HCT116 (cell line): ENCODE measurements at regions not wholly inside any gene's neighbourhood (a gene's known extent, or its start where the extent isn't known, plus 50 kb on each side); places are given as distances from the start of the nearest gene placed in this dataset.

Source experiments
- ATAC-seq: fragments of 200-7000 bp; cut with Tn5 transposase; 2 replicates; pipeline ENCODE4 v1.9.1; 2020; ENCODE audit warnings: mild to moderate bottlenecking, moderate library complexity
- BruUV-seq: library from RNA; stranded (reverse); fragments of 400-500 nt; replicated peaks from 2 replicates; lab custom pipeline; 2021; lab: Mats Ljungman, UMichigan
- CTCF ChIA-PET: fragments of 300-600 bp; sonication (Branson Sonifier 250); formaldehyde crosslinking; loops from one replicate; lab custom pipeline; 2021; ENCODE audit warnings: antibody characterized with exemption; lab: Charles Lee
- POLR2A ChIA-PET: fragments of 300-600, 350-600 bp; sonication (Branson Sonifier 250); formaldehyde crosslinking; loops from one replicate; lab custom pipeline; 2021; ENCODE audit warnings: antibody characterized with exemption; lab: Charles Lee
- RAD21 ChIA-PET, 2 experiments: fragments of 300-600 bp; sonication (Branson Sonifier 250); formaldehyde crosslinking; loops; one replicate each; lab custom pipeline; 2023; ENCODE audit warnings: low total read pairs in 2 of 2; ENCODE audit not compliant: uncharacterized antibody in 2 of 2, unreplicated experiment in 2 of 2, low non-redundant PET in 1 of 2; lab: Charles Lee
- DNase-seq: peaks from one replicate; pipeline ENCODE4 v3.0.0-alpha.2; 2010; ENCODE audit warnings: low read depth, low spot score
- H2AFZ ChIP-seq: fragments of 200-600 bp; shearing (Covaris generic), sonication (generic); 2 replicates; pipeline ENCODE4 v1.6.1; 2017; ENCODE audit warnings: low read depth, mixed run types, mixed read lengths, antibody characterized with exemption, low read length; ENCODE audit not compliant: poor library complexity, severe bottlenecking
- H3K27ac ChIP-seq: 2 replicates; pipeline ENCODE4 v1.5.1; 2012; ENCODE audit warnings: low read depth, low read length
- H3K27me3 ChIP-seq: fragments of 200-600 bp; sonication (generic); 2 replicates; pipeline ENCODE4 v1.6.1; 2016; ENCODE audit warnings: mixed run types, low read length, mixed read lengths; ENCODE audit not compliant: insufficient read depth
- H3K36me3 ChIP-seq, 2 experiments: fragments of 200-500 bp in 1 of 2; fragments of 200-600 bp in 1 of 2; sonication (Bioruptor generic) in 1 of 2; sonication (generic) in 1 of 2; 2 replicates each; pipeline versions ENCODE4 v1.5.1 to v1.6.1; 2014 to 2016; ENCODE audit warnings: low read length in 2 of 2, inconsistent platforms in 1 of 2, mixed read lengths in 1 of 2, mixed run types in 1 of 2; ENCODE audit not compliant: insufficient read depth in 2 of 2, control insufficient read depth in 1 of 2
- H3K4me1 ChIP-seq, 2 experiments: fragments of 200-600 bp in 1 of 2; sonication (generic) in 1 of 2; 2 replicates each; pipeline versions ENCODE4 v1.5.1 to v1.6.1; 2012 to 2017; ENCODE audit warnings: low read length in 2 of 2, inconsistent platforms in 1 of 2, mild to moderate bottlenecking in 1 of 2, mixed read lengths in 1 of 2, mixed run types in 1 of 2, moderate library complexity in 1 of 2; ENCODE audit not compliant: insufficient read depth in 2 of 2, control insufficient read depth in 1 of 2
- H3K4me2 ChIP-seq: fragments of 200-600 bp; sonication (generic); 2 replicates; pipeline ENCODE4 v1.6.1; 2017; ENCODE audit warnings: mixed run types, low read length, mixed read lengths
- H3K4me3 ChIP-seq, 2 experiments: fragments of 200-600 bp in 1 of 2; sonication (generic) in 1 of 2; replicated peaks in 1 of 2; 2 replicates each; pipeline ENCODE4 v1.5.1; 2011 to 2016; ENCODE audit warnings: low read length in 2 of 2, control low read depth in 1 of 2, low read depth in 1 of 2, mild to moderate bottlenecking in 1 of 2, mixed read lengths in 1 of 2, mixed run types in 1 of 2
- H3K79me2 ChIP-seq: fragments of 200-600 bp; sonication (generic); 2 replicates; pipeline ENCODE4 v1.6.1; 2017; ENCODE audit warnings: mild to moderate bottlenecking, mixed run types, low read length, moderate library complexity, mixed read lengths; ENCODE audit not compliant: insufficient read depth
- H3K9ac ChIP-seq: fragments of 200-600 bp; sonication (generic); 2 replicates; pipeline ENCODE4 v1.6.1; 2016; ENCODE audit warnings: low read length, mixed read lengths
- H3K9me2 ChIP-seq: fragments of 200-600 bp; sonication (generic), shearing (Covaris generic); 2 replicates; pipeline ENCODE4 v1.6.1; 2017; ENCODE audit warnings: mixed run types, mild to moderate bottlenecking, moderate library complexity; ENCODE audit not compliant: insufficient read depth
- H3K9me3 ChIP-seq, 2 experiments: fragments of 200-500 bp in 1 of 2; fragments of 200-600 bp in 1 of 2; sonication (Bioruptor generic) in 1 of 2; sonication (generic) in 1 of 2; 2 replicates each; pipeline ENCODE4 v1.6.1; 2014 to 2017; ENCODE audit warnings: low read length in 2 of 2, mixed read lengths in 2 of 2, inconsistent platforms in 1 of 2, low read depth in 1 of 2, mild to moderate bottlenecking in 1 of 2, mixed run types in 1 of 2, moderate library complexity in 1 of 2; ENCODE audit not compliant: control insufficient read depth in 1 of 2, insufficient read depth in 1 of 2
- H4K20me1 ChIP-seq: fragments of 200-600 bp; sonication (generic), shearing (Covaris generic); 2 replicates; pipeline ENCODE4 v1.6.1; 2017; ENCODE audit warnings: mixed run types, mild to moderate bottlenecking, moderate library complexity; ENCODE audit not compliant: insufficient read depth
- ATF3 ChIP-seq: IDR thresholded peaks from 2 replicates; pipeline ENCODE4 v1.6.1; 2012
- CBX3 ChIP-seq: IDR thresholded peaks from 2 replicates; pipeline ENCODE4 v1.6.1; 2012; ENCODE audit warnings: low read depth
- CEBPB ChIP-seq: IDR thresholded peaks from 2 replicates; pipeline ENCODE4 v1.6.1; 2012; ENCODE audit warnings: low read depth
- EGR1 ChIP-seq: IDR thresholded peaks from 2 replicates; pipeline ENCODE4 v1.6.1; 2012; ENCODE audit warnings: low read depth
- EZH2 ChIP-seq: fragments of 200-600 bp; sonication (generic); IDR thresholded peaks from 2 replicates; pipeline ENCODE4 v1.6.1; 2017; ENCODE audit warnings: antibody characterized with exemption, mixed run types
- FOSL1 ChIP-seq: IDR thresholded peaks from 2 replicates; pipeline ENCODE4 v1.6.1; 2012; ENCODE audit warnings: low read depth
- JUND ChIP-seq: IDR thresholded peaks from 2 replicates; pipeline ENCODE4 v1.6.1; 2012
- MAX ChIP-seq: IDR thresholded peaks from 2 replicates; pipeline ENCODE4 v1.6.1; 2012
- POLR2A ChIP-seq: IDR thresholded peaks from 2 replicates; pipeline ENCODE4 v1.7.0; 2011; ENCODE audit warnings: borderline replicate concordance; ENCODE audit not compliant: insufficient read depth, insufficient read length; ENCODE audit errors: extremely low read depth
- POLR2AphosphoS5 ChIP-seq: IDR thresholded peaks from 2 replicates; pipeline ENCODE4 v1.6.1; 2011; ENCODE audit warnings: mild to moderate bottlenecking, low read depth, low read length, moderate library complexity
- RAD21 ChIP-seq: IDR thresholded peaks from 2 replicates; pipeline ENCODE4 v1.6.1; 2012; ENCODE audit warnings: low read depth, mild to moderate bottlenecking
- SIN3A ChIP-seq: IDR thresholded peaks from 2 replicates; pipeline ENCODE4 v1.6.1; 2012; ENCODE audit warnings: low read depth
- SP1 ChIP-seq: IDR thresholded peaks from 2 replicates; pipeline ENCODE4 v1.6.1; 2012; ENCODE audit warnings: low read depth
- TCF7L2 ChIP-seq: IDR thresholded peaks from 2 replicates; pipeline ENCODE4 v1.7.0; 2011; ENCODE audit warnings: borderline replicate concordance, inconsistent platforms; ENCODE audit not compliant: insufficient read depth, insufficient read length; ENCODE audit errors: extremely low read depth
- YY1 ChIP-seq: IDR thresholded peaks from 2 replicates; pipeline ENCODE4 v1.6.1; 2011; ENCODE audit warnings: low read length, low read depth, moderate library complexity, mild to moderate bottlenecking; ENCODE audit not compliant: insufficient replicate concordance; ENCODE audit errors: extremely low read depth
- ZFX ChIP-seq: fragments of 450-650 bp; IDR thresholded peaks from 2 replicates; pipeline ENCODE4 v1.6.1; 2017
- ZNF274 ChIP-seq: fragments of 200-500 bp; sonication (Bioruptor generic); IDR thresholded peaks from 2 replicates; pipeline ENCODE4 v1.6.1; 2014; ENCODE audit warnings: mild to moderate bottlenecking, low read depth, low read length, inconsistent platforms
- intact Hi-C: fragments of 100-400 bp; cut with micrococcal nuclease; formaldehyde crosslinking; loops from 2 replicates; pipeline ENCODE4 v1.10.0; 2022
- TF ChIP-seq, protein P1 (sequence below): IDR thresholded peaks from 2 replicates; pipeline ENCODE4 v1.6.1; 2011; ENCODE audit warnings: mild to moderate bottlenecking, low read length, moderate library complexity; ENCODE audit not compliant: insufficient replicate concordance; ENCODE audit errors: extremely low read depth
- TF ChIP-seq, protein P2 (sequence below), 3 experiments: fragments of 200-600 bp in 1 of 3; sonication (generic) in 1 of 3; IDR thresholded peaks in 2 of 3; conservative IDR thresholded peaks in 1 of 3; 2 replicates each; pipeline ENCODE4 v1.5.1; 2012 to 2017; ENCODE audit warnings: low read depth in 2 of 3, low read length in 2 of 3, antibody characterized with exemption in 1 of 3, borderline replicate concordance in 1 of 3, control low read depth in 1 of 3, mild to moderate bottlenecking in 1 of 3, mixed read lengths in 1 of 3, mixed run types in 1 of 3, moderate library complexity in 1 of 3; ENCODE audit not compliant: insufficient read depth in 1 of 3

DNA sequence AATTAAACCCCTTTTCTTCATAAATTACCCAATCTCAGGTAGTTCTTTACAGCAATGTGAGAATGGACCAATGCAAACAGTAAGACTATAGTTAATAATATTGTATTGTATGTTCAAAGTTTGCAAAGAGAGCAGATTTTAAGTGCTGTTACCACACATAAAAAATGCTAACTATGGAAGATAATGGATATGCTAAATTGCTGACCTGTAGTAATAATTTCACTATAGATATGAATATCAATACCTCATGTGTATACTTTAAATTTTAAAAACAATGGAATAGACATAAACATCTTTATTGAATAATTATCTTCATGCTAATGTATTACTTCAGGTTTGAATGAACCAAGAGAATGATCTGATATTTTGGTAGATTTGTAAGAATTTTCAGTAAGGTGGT, 552.4 kb upstream of the CHRM3 start (continued):
- TF ChIP-seq YY1 (no peak), ZFX (no peak), ATF3 (no peak)

GRCh38 chr1:238832106-238832505, 554.3 kb upstream of the CHRM3 start:
- peaks cover 20 to 22% of the 10 kb centered on the region in 2 experiments; a peak in 2 of 4 replicates for H3K9me3 ChIP-seq
- no peak overlapping the region for H3K27ac ChIP-seq
- no peak overlapping the region for H3K9ac ChIP-seq
- CTCF ChIA-PET: no interaction called here
- H2AFZ ChIP-seq: no peak overlapping the region
- BruUV-seq: no TSS peak
- RAD21 ChIA-PET: no interaction called here
- POLR2A ChIA-PET: no interaction called here
- no peaks in the 10 kb centered on the region for H3K79me2 ChIP-seq
- H3K4me3 ChIP-seq: no peak overlapping the region
- no peaks in the 10 kb centered on the region for H3K4me1 ChIP-seq
- H3K9me2 ChIP-seq: no peaks in the 10 kb centered on the region
- no peak for ATAC-seq
- H4K20me1 ChIP-seq: no peaks in the 10 kb centered on the region
- DNase-seq: no peak
- no peaks in the 10 kb centered on the region for H3K27me3 ChIP-seq
- no peaks in the 10 kb centered on the region for H3K36me3 ChIP-seq
- intact Hi-C loops: no loop called here
- H3K4me2 ChIP-seq: no peak overlapping the region
- TF ChIP-seq CEBPB: no peak
- TF ChIP-seq ZFX: no peak
- no peak for TF ChIP-seq SP1
- no peak for TF ChIP-seq EZH2
- no peak for TF ChIP-seq ZNF274
- TF ChIP-seq ATF3: no peak
- TF ChIP-seq SIN3A: no peak
- no peak for TF ChIP-seq POLR2A
- TF ChIP-seq EGR1: no peak
- TF ChIP-seq TCF7L2: no peak
- no peak for TF ChIP-seq JUND
- no peak for TF ChIP-seq FOSL1
- TF ChIP-seq POLR2AphosphoS5: no peak
- TF ChIP-seq, protein P1, sequence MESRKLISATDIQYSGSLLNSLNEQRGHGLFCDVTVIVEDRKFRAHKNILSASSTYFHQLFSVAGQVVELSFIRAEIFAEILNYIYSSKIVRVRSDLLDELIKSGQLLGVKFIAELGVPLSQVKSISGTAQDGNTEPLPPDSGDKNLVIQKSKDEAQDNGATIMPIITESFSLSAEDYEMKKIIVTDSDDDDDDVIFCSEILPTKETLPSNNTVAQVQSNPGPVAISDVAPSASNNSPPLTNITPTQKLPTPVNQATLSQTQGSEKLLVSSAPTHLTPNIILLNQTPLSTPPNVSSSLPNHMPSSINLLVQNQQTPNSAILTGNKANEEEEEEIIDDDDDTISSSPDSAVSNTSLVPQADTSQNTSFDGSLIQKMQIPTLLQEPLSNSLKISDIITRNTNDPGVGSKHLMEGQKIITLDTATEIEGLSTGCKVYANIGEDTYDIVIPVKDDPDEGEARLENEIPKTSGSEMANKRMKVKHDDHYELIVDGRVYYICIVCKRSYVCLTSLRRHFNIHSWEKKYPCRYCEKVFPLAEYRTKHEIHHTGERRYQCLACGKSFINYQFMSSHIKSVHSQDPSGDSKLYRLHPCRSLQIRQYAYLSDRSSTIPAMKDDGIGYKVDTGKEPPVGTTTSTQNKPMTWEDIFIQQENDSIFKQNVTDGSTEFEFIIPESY: no peak
- TF ChIP-seq, protein P2, sequence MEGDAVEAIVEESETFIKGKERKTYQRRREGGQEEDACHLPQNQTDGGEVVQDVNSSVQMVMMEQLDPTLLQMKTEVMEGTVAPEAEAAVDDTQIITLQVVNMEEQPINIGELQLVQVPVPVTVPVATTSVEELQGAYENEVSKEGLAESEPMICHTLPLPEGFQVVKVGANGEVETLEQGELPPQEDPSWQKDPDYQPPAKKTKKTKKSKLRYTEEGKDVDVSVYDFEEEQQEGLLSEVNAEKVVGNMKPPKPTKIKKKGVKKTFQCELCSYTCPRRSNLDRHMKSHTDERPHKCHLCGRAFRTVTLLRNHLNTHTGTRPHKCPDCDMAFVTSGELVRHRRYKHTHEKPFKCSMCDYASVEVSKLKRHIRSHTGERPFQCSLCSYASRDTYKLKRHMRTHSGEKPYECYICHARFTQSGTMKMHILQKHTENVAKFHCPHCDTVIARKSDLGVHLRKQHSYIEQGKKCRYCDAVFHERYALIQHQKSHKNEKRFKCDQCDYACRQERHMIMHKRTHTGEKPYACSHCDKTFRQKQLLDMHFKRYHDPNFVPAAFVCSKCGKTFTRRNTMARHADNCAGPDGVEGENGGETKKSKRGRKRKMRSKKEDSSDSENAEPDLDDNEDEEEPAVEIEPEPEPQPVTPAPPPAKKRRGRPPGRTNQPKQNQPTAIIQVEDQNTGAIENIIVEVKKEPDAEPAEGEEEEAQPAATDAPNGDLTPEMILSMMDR (IDR thresholded peaks at IDR 0.05 in 2 of 3, conservative IDR thresholded peaks at IDR 0.05 in 1 of 3; ENCODE audit: borderline replicate concordance in 1 of 3, insufficient read depth in 1 of 3, low read depth in 2 of 3, low read length in 2 of 3): no peak
- TF ChIP-seq CBX3: no peak
- TF ChIP-seq MAX: no peak
- TF ChIP-seq YY1: no peak
- TF ChIP-seq RAD21: no peak
